ENCODE measurements at regions not wholly inside any gene's neighbourhood (a gene's known extent, or its start where the extent isn't known, plus 50 kb on each side); places are given as distances from the start of the nearest gene placed in this dataset.

DNA sequence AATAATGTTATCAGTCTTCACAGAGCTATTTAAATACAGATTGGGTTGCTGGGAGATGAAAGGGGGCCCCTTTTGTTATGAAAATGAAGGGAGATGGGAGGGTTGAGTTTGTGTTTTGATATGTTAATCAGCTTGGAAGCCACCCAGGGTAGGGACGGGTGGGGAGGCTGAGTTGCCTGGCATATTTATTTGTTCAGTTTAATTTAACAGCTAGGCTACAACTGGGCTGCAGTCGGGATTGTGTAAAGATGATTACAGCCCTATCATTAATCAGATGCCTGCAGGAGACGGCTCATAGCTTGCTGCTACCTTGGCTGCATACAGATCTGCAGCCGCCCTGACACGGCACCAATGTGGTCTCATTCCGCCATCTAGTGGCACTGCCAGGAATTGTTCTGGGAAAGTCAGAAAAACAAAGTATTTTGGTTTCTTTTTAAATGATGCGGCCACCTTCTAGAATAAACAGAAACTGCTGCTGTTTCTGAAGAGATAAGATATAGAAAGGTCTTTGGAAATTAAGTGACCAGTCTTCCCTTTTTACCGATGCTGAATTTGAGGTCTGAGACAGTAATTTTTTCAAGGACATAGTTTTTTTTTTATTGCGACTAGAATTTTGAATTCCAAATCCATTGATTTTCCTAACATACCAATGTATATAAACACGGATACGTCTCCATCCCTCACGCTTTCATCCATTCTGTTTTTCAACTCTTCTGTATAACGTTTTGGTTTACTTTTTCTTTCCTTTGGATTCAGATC, 458.0 kb upstream of the ASIC2 start:
- peak; percentile 10 to 80 (median 47) for DNase-seq (ENCODE audit: low read depth in 2 of 3, low spot score in 2 of 3)

DNA sequence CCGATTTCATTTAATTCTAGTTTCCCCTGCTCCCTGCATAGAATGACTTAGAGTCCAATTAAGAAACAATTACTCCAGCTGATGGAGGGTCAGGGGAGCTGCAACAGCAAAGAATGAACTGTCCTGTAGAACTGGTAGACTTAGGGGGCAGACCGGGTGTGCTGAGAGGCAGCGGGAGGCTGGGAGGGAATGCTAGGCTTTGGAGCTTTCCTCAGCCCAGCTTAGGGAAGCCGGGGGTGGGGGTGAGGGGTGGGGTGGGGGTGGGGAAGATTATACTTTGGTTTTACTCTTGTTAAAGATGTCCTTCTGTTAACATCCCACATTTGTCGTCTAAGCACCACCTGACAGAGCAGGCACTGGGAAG, 458.6 kb upstream of the ASIC2 start:
- no peak for DNase-seq (ENCODE audit: low read depth in 2 of 3, low spot score in 2 of 3)

DNA sequence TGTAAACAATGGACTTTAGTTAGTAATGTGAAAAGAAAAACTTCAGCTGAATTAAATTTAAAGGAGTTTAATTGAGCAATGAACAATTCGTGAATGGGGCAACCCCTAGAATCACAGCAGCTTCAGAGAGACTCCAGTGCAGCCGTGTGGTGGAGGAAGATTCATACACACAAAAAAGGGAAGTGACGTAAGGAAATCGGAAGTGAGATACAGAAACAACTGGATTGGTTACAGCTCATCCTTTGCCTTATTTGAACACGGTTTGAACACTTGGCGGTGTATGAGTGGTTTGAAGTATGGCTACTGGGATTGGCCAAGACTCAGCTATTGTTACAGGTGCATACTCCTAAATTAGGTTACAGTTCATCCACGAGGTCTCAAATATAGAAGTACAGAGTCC, 460.4 kb upstream of the ASIC2 start:
- peak in 2 of 3 donors; percentile 41 to 65 for DNase-seq (ENCODE audit: low read depth in 2 of 3, low spot score in 2 of 3)

DNA sequence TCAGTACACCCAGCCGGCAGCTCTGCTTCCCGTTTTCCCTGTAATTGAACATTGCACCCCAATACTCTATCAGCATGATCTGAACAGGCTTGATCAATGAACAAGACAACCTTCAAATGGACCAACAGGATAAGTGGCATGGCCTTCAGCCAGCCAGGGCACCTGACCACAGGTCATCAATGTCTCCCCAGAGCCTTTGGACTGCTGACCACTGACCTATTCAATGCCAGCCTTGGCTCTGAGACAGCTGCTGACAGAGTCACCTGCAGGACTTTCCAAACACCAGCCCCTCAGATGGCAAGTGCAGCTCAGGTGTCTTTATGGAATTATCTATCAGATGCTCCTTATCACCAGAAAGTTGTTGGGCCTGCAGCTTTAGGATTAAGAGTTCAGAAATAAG, 462.9 kb upstream of the ASIC2 start:
- no peak for DNase-seq (ENCODE audit: low read depth in 2 of 3, low spot score in 2 of 3)

DNA sequence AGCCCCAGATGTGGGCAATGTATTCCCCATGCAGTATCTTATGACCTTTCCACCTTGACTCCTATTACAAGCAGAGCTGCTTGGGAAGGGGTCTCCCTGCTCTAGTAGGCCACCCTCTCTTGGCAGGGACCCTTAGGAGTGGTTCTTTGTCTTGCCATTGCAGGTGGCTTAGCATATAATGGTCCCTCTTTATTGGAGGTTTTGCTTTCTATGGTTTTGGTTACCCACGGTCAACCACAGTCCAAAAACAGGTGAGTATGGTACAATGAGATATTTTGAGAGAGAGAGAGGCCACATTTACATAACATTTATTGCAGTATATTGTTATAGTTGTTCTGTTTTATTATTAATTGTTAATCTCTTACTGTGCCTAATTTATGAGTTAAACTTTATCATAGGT, 472.8 kb upstream of the ASIC2 start:
- DNase-seq (ENCODE audit: low read depth in 2 of 3, low spot score in 2 of 3) = no peak

DNA sequence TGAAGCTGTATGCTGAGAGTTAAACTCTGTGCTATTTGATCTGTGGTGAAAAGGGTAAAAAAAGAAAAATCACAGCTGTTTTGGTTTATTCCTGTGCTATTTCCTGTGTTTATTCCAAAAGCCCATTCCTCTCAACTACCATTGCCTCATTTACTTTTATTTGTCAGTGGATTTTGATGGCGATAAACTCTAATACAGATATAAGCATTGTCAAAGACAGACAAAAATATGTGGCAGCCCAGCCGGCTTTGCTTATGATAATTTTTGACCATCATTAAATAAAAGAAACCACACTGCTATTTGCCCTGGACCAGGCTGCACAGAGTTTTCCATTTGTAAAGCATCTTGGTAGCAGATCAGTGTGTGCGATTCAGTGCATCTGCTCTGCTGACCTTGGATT, 473.6 kb upstream of the ASIC2 start:
- DNase-seq (ENCODE audit: low read depth in 2 of 3, low spot score in 2 of 3) = no peak

DNA sequence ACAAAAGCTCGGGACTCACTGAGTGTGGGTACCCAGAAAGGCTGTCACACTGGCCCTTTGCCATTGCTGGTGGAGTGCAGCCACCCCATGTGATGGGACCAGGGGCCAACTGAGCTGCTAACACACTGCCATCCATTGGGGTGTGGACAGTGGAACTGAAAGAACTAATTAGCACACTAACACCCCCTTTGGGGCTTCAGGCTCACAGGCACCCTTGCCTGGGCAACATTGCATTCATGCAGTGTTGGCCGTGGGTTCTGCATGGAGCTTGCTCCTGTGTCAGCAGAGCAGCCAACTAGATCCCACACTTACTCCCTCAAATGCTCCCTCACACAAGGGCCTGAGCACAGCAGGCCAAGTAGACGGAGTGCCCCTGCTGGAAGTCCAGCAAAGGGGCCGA, 476.0 kb upstream of the ASIC2 start:
- no peak for DNase-seq (ENCODE audit: low read depth in 2 of 3, low spot score in 2 of 3)

DNA sequence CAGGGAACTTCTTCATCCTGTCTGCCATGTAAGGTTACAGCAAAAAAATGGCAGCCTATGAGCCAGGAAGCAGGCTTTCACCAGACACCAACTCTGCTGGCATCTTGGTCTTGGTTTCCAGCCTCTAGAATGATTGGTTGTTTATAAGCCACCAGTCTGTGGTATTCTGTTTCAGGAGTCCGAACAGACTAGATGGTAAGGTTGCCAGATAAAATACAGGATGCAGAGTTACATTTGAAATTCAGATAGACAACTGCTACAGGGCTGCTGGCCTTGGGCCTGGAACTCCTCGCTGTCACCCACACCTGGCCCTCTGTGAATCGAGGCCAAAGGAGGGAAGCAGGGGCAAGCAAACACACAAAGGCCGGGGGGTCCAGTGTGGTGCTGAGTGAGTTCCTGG, 478.8 kb upstream of the CCL2 start:
- DNase-seq (ENCODE audit: low read depth in 2 of 3, low spot score in 2 of 3) = no peak

DNA sequence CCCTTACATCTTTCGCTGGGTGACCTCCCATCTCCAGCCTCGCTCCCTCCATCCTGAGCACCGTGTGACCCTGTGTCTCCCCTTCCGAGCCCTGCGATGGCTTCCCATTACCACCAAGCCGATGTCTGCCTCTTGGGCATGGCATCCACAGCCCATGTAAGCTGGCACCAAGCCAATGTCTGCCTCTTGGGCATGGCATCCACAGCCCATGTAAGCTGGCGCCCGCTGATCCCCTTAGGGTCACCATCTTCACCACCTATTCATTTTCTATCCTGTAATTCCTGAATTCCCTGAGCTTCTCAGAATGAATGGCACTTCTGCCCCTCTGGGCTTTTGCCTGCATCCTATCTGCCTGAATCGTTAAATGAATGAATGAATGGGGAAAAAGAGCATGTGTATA, 478.2 kb upstream of the CCL2 start:
- DNase-seq (ENCODE audit: low read depth in 2 of 3, low spot score in 2 of 3) = no peak

DNA sequence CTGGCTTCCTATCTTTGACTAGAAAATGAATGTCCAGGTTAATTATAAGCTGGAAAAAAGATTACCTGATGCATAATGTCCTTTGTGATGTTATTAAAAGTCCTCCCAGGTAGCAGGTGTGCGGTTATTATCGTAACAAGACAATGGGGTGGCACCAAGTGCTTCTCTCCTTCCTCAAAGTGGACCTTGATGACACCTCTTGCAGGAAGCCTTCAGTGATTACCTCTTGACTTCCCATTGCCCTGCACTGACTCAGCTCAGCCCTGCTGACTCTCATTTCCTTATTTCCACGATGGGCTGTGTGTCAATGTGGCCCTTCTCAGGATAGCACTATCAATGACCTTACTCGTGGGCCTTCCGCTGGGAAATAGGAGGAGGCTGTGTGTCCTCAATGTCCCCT, 477.4 kb upstream of the CCL2 start:
- DNase-seq (ENCODE audit: low read depth in 2 of 3, low spot score in 2 of 3) = no peak

DNA sequence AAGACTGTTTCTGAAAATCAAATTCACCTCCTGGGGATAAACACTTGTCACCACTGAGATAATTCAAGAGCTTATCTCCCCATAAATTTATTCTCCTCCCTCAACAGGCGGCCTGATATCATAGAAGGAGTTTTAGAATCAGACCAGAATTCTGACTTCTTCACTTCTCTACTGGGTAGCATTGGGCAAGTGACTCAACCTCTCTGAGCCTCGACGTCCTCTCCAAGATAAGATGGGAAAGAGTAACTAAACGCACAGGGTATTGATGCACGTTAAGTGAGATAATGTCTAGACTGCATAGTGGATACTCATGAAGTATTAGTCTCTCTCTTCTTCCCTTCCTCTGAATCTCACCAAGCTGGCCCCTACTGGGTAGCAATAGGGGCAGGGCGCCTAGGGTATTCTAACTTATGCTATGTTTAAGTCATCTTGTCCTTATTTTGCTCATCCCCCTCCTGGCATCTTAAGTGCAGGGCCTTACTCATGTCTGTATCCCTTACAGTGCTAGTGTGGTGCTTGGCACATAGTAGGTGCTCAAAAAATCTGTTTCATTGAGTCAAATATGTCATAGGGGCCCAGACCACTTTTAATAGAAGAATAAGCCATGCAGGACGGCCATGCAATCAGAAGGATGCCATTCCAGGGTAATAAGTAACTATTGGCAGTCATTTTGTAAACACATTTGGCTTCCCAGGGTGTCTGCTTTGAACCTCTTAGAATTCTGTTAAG, 476.4 kb upstream of the CCL2 start:
- DNase-seq (ENCODE audit: low read depth in 2 of 3, low spot score in 2 of 3) = no peak

DNA sequence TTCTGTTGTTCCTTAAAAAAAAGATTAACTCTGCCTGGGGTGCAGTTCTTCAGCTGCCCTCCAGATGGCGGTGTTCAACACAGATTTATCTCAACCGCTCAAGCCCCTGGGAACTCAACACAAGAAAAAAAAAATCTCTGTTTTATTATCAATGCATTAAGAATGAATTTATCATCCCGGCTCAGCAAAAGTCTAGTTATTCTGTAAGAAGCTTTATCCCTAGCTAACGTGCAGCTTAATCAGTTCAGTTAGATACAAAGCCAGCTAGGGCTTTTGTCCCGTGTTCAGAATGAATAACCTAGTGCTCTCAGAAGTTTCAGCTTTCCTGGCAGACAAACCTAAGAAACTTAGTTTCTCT, 475.9 kb upstream of the CCL2 start:
- peak in 2 of 3 donors; percentile 67 to 80 for DNase-seq (ENCODE audit: low read depth in 2 of 3, low spot score in 2 of 3)

DNA sequence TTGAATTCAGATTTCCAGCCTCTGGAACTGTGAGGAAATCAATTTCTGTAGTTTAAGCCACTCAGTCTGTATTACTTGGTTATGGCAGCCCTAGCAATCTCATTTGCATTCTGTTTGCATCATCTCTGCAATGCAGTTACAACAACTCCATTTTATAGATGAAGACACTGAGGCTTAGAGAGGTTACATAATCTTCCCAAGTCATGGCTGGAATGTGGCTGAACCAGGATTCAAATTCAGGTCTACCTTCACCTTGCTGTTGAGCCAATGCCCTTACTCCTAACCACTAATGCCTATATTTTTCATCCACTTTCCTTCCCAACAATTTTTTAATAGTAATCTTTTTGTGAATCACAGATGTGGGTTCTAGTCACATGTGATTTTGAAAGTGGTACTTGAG, 469.8 kb upstream of the CCL2 start:
- DNase-seq (ENCODE audit: low read depth in 2 of 3, low spot score in 2 of 3) = no peak

DNA sequence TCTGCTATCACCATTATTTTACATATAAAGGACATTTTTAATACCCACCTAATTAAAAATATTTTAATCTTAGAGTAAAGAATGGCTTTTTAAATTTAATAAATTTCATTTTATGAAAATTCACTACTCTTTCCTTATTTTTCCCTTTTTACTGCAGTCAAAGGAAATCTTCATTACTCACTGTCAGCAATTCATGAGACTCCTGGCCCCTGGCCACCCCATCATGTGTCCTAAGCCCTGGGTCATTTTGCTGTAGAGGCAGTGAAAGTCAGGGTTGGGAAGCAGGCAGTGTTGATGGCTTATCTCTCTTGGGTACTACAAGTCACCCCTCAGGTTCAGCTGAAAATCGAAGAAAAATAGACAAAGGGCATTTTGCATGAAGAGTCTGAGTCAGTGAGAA, 468.6 kb upstream of the CCL2 start:
- DNase-seq (ENCODE audit: low read depth in 2 of 3, low spot score in 2 of 3) = no peak

DNA sequence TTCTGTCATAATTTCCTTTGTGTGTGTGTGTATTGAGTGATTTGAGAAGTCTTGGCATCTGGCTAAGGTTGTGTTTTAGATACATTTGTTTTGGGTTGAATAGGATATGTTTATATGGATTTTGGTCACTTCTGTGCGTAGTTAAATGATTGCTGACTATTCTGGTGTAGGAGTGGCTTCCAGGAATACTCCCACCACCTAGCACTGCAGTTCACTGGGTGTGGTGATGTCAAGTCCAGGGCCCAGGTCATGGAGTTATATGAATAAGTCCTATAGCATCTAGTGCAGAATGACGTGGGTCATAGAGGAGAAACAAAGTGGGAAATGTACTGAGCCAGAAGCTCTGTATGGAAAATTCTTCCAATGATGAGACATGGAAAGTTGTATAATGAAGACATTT, 465.4 kb upstream of the CCL2 start:
- no peak for DNase-seq (ENCODE audit: low read depth in 2 of 3, low spot score in 2 of 3)

DNA sequence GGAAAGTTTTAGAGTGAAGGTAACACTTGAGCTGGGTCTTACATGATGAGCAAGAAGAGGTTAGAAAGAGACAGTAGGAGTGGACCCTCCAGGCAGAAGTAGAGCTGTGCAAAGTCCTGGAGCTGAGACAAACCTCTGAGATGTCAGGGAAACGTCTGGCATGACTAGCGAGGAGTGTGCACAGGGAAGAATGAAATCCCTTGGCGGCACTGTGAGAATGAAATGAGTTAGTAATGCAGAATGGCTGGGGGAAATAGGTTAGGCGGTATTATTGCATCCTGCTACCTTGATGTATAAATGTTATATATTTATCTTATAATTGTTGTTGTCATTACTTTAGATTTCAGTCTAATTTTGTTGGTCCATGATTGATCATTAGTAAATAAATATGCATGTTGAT, 457.9 kb upstream of the CCL2 start:
- no peak for DNase-seq (ENCODE audit: low read depth in 2 of 3, low spot score in 2 of 3)

DNA sequence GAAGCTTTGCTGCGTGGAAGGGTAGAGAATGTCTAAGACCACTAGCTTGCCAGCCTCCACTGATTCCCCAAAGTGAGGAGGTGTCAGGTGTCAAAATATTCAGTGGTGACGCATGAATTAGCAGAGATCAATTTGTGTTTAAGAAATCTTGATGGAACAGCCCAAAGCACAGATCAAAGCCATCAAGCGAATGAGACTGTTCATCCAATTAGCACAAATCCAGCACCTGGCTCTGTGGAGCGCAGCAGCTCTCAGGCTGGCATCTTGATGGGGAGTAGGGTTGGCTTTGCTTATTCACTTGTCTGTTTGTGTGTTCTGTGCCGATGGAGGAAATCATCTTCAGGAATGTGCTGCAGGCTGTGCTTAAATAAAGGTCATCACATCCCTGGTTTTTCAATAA, 456.8 kb upstream of the CCL2 start:
- DNase-seq (ENCODE audit: low read depth in 2 of 3, low spot score in 2 of 3) = no peak

DNA sequence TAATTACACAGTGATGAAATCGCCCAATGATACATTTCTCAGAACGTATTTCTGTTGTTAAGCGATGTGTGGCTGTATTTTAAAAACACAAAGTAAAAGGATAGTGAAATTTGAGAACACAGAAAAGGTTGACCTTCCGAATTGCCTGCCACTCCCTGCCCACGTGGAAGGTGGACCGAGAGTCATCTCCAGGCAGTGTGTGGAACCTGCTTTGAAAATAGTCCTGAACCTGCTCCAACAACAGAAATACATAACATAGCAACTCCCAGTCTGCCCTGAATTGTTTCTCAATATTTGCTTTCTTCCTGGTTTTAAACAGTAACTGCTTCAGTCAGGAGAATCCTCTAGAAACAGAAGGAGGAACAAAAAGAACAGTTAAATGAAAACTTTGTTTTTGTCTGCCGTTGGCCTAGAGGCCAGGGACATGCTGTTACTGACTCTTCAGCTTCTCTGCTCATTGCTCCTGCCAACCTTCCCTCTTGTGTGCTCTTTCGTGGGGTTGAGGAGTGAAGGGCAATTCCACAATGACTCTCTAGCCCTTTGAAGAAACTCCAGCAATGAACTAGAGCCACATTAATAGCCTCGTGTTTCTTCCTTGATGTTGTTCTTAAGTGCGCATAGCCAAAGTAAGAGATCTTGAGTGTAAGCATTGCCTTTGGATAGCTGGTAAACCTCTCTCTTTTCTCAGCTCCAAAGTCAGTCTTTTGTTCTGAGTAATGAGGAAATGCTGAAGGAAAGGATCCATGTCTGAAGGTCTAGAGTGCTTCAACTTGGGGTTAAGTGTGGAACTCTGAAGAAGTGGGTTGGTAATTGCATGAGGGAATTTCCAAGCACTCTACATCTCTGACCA, 452.5 kb upstream of the CCL2 start:
- no peak for DNase-seq (ENCODE audit: low read depth in 2 of 3, low spot score in 2 of 3)

DNA sequence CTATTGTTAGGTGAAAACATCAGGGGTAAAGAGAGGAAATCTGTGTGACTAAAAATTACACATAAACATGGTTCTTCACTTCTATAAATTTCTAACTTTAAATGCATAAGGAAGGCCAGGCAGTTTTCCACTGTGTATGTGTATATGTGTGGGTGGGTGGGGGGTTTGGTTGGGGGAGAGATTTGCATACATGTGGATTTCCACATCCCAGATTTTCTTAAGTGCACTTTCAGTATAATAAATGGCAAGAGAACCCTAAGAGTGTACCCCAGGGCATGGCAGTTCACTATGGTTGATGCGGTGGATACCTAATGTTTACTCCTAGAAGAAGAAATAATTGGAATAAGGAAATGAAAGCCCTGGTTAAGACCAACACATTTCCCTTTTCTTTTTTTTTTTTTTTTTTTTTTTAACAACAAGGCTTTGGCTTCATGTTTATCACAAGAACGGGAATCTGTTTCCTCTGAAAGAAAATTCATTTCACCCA, 451.8 kb upstream of the CCL2 start:
- no peak for DNase-seq (ENCODE audit: low read depth in 2 of 3, low spot score in 2 of 3)

DNA sequence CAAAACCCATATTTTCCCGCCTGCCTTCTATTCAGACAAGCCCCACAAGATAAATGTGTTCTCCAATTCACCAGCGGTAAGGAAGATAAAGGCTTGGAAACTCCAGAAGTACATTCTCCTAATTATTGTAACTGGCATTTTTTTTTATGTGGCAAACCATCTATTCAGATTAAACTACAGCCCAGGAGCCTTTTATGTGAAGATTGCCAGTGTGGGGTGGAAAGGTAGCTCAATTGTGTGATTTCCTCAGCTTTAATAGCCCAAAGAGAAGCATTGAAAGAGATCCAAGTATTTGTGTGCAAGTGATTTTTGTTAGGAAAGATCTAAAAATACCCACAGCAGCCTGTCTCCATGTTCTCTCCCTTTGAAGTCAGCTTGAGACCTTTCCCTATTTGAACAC, 451.4 kb upstream of the CCL2 start:
- DNase-seq (ENCODE audit: low read depth in 2 of 3, low spot score in 2 of 3) = no peak

DNA sequence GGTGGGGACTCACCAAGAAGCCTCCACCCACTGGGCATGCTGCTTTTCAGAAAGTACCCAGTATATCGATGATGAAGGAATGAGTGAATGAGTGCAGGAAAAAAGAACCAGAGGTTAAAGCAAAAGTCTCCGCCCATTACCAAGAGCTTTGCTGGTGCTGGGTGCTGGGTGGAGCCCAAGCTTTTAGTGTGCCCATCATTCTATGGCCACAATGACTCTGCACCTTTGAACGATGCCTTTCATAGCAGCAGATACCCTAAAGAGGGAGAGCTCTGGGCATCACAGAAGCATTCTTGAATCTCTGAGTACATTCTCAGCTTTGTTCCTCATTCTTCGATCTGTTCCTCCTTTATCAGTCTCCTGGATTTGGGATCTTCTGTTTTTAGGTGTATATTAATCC, 450.7 kb upstream of the CCL2 start:
- peak in 2 of 3 donors; percentile 31 to 72 for DNase-seq (ENCODE audit: low read depth in 2 of 3, low spot score in 2 of 3)

DNA sequence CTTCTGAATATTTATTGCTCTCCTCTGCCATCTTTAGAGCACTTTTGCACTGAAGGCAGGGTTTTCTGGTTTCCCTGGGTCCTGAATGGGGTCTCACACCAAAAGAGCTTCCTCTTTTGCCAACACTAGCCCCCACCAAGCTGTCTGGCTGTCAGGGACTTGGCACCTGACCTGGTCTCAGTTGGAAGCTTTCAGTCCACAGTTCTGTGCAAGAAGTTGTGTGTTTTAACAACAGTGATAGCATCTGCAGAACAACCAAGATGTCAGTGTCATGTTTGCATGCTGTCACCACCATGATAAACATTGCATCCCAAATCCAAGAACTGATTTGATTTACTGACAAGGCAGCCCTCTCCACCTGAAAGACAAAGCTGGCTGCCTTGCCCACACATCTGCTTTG, 448.5 kb upstream of the CCL2 start:
- peak in 1 of 3 donors; percentile 3 for DNase-seq (ENCODE audit: low read depth in 2 of 3, low spot score in 2 of 3)

Data from hematopoietic multipotent progenitor cell (in vitro differentiated cells).